H1 (cell line): ENCODE measurements at regions not wholly inside any gene's neighbourhood (a gene's known extent, or its start where the extent isn't known, plus 50 kb on each side); places are given as distances from the start of the nearest gene placed in this dataset.

Source experiments
- CTCF ChIA-PET: fragments of 300-600 bp; sonication (Branson Sonifier 250); formaldehyde crosslinking; loops from one replicate; lab custom pipeline; 2021; ENCODE audit not compliant: partially characterized antibody; lab: Charles Lee
- POLR2A ChIA-PET: fragments of 300-600 bp; sonication (Branson Sonifier 250); formaldehyde crosslinking; loops from one replicate; lab custom pipeline; 2021; ENCODE audit warnings: inconsistent platforms; ENCODE audit not compliant: partially characterized antibody; lab: Charles Lee
- DNase-seq, 2 experiments: peaks; one replicate each; pipeline versions ENCODE4 v3.0.0 to v3.0.0-alpha.2; 2010 to 2022; ENCODE audit warnings: low spot score in 2 of 2, low read depth in 1 of 2, mixed read lengths in 1 of 2
- FAIRE-seq: peaks from 2 replicates; lab custom pipeline; 2011; peaks lifted over from hg19 to GRCh38; lab: Jason Lieb, UNC
- H2AFZ ChIP-seq: 2 replicates; pipeline ENCODE4 v1.8.1; 2012; ENCODE audit warnings: low read length, inconsistent platforms
- H2AK5ac ChIP-seq: 2 replicates; pipeline ENCODE4 v1.6.1; 2013; ENCODE audit warnings: low read depth, low read length
- H2BK120ac ChIP-seq: replicated peaks from 2 replicates; pipeline ENCODE3; 2013; ENCODE audit warnings: low read depth, low read length, inconsistent platforms
- H2BK12ac ChIP-seq: 2 replicates; pipeline ENCODE4 v1.6.1; 2013; ENCODE audit warnings: low read depth, low read length
- H2BK15ac ChIP-seq: 2 replicates; pipeline ENCODE4 v1.6.1; 2013; ENCODE audit warnings: low read length
- H2BK20ac ChIP-seq: 2 replicates; pipeline ENCODE4 v1.6.1; 2013; ENCODE audit warnings: low read length
- H2BK5ac ChIP-seq: 2 replicates; pipeline ENCODE4 v1.6.1; 2013; ENCODE audit warnings: low read depth, low read length
- H3K14ac ChIP-seq: 2 replicates; pipeline ENCODE4 v1.6.1; 2013; ENCODE audit warnings: inconsistent platforms; ENCODE audit not compliant: insufficient read length
- H3K18ac ChIP-seq: 2 replicates; pipeline ENCODE4 v1.6.1; 2013; ENCODE audit warnings: low read length; ENCODE audit errors: extremely low read depth
- H3K23ac ChIP-seq: 2 replicates; pipeline ENCODE4 v1.6.1; 2013; ENCODE audit warnings: inconsistent platforms; ENCODE audit not compliant: insufficient read length
- H3K23me2 ChIP-seq: 2 replicates; pipeline ENCODE4 v1.6.1; 2013; ENCODE audit warnings: low read depth, low read length
- H3K27ac ChIP-seq: 2 replicates; pipeline ENCODE4 v1.6.1; 2011; ENCODE audit warnings: low read depth, low read length, inconsistent platforms
- H3K27me3 ChIP-seq, 4 experiments: replicated peaks in 1 of 4; 1 replicate in 1 of 4; 2 replicates in 3 of 4; pipeline versions ENCODE4 v1.6.1 to v1.8.1; 2011 to 2013; ENCODE audit warnings: low read length in 3 of 4, mild to moderate bottlenecking in 3 of 4, inconsistent platforms in 2 of 4, mixed read lengths in 2 of 4, moderate library complexity in 1 of 4; ENCODE audit not compliant: control insufficient read depth in 3 of 4, insufficient read depth in 3 of 4; ENCODE audit errors: extremely low read depth in 1 of 4
- H3K36me3 ChIP-seq, 4 experiments: 2 replicates each; pipeline versions ENCODE4 v1.6.1 to v1.8.1; 2011 to 2013; ENCODE audit warnings: mild to moderate bottlenecking in 4 of 4, low read length in 3 of 4, moderate library complexity in 2 of 4, control low read depth in 1 of 4, inconsistent platforms in 1 of 4; ENCODE audit not compliant: insufficient read depth in 4 of 4, control insufficient read depth in 2 of 4
- H3K4ac ChIP-seq: replicated peaks from 2 replicates; pipeline ENCODE3; 2013; ENCODE audit warnings: low read length, low read depth, mixed read lengths, inconsistent platforms; ENCODE audit not compliant: insufficient read length
- H3K4me1 ChIP-seq, 4 experiments: replicated peaks in 1 of 4; 1 replicate in 1 of 4; 2 replicates in 3 of 4; pipeline versions ENCODE4 v1.6.1 to v1.8.1; 2011 to 2013; ENCODE audit warnings: low read length in 3 of 4, inconsistent platforms in 2 of 4, mixed read lengths in 1 of 4; ENCODE audit not compliant: insufficient read depth in 4 of 4, control insufficient read depth in 3 of 4
- H3K4me2 ChIP-seq, 2 experiments: 2 replicates each; pipeline versions ENCODE4 v1.6.1 to v1.8.1; 2011 to 2013; ENCODE audit warnings: low read depth in 2 of 2, low read length in 2 of 2, control low read depth in 1 of 2, inconsistent platforms in 1 of 2, mild to moderate bottlenecking in 1 of 2; ENCODE audit not compliant: insufficient read depth in 1 of 2
- H3K4me3 ChIP-seq, 4 experiments: fragments of 200-600, 300-600 bp in 1 of 4; sonication (generic), shearing (Covaris generic), sonication (Bioruptor Twin) in 1 of 4; 2 replicates each; pipeline versions ENCODE4 v1.5.1 to v1.8.1; 2011 to 2016; ENCODE audit warnings: low read length in 4 of 4, low read depth in 3 of 4, control low read depth in 2 of 4, inconsistent platforms in 2 of 4, mild to moderate bottlenecking in 2 of 4, mixed read lengths in 1 of 4, moderate library complexity in 1 of 4; ENCODE audit not compliant: insufficient read depth in 2 of 4; ENCODE audit errors: extremely low read depth in 1 of 4
- H3K56ac ChIP-seq: replicated peaks from 2 replicates; pipeline ENCODE3; 2013; ENCODE audit warnings: low read depth, mild to moderate bottlenecking, mixed read lengths, low read length, inconsistent platforms; ENCODE audit not compliant: insufficient read length
- H3K79me1 ChIP-seq: 2 replicates; pipeline ENCODE4 v1.6.1; 2013; ENCODE audit warnings: low read depth, low read length, control low read depth
- H3K79me2 ChIP-seq, 2 experiments: 2 replicates each; pipeline versions ENCODE4 v1.6.1 to v1.8.1; 2012 to 2013; ENCODE audit warnings: low read length in 2 of 2, mild to moderate bottlenecking in 2 of 2, inconsistent platforms in 1 of 2; ENCODE audit not compliant: insufficient read depth in 2 of 2, control insufficient read depth in 1 of 2
- H3K9ac ChIP-seq, 4 experiments: replicated peaks in 1 of 4; 1 replicate in 1 of 4; 2 replicates in 3 of 4; pipeline versions ENCODE4 v1.6.1 to v1.8.1; 2011 to 2013; ENCODE audit warnings: low read depth in 3 of 4, low read length in 3 of 4, control low read depth in 2 of 4, mild to moderate bottlenecking in 2 of 4, moderate library complexity in 2 of 4, inconsistent platforms in 1 of 4; ENCODE audit errors: extremely low read depth in 1 of 4
- H3K9me3 ChIP-seq, 2 experiments: 2 replicates each; pipeline versions ENCODE4 v1.6.1 to v1.8.1; 2012 to 2013; ENCODE audit warnings: mild to moderate bottlenecking in 2 of 2, moderate library complexity in 2 of 2, control low read depth in 1 of 2, inconsistent platforms in 1 of 2, low read depth in 1 of 2, low read length in 1 of 2, mixed read lengths in 1 of 2; ENCODE audit not compliant: insufficient read depth in 2 of 2
- H4K20me1 ChIP-seq, 2 experiments: replicated peaks in 1 of 2; 2 replicates each; pipeline versions ENCODE3 to v1.8.1; 2011 to 2013; ENCODE audit warnings: inconsistent platforms in 2 of 2, low read length in 2 of 2, mild to moderate bottlenecking in 1 of 2; ENCODE audit not compliant: insufficient read depth in 2 of 2, control insufficient read depth in 1 of 2
- H4K5ac ChIP-seq: 2 replicates; pipeline ENCODE4 v1.6.1; 2013; ENCODE audit warnings: low read length, low read depth, mixed read lengths, inconsistent platforms; ENCODE audit not compliant: insufficient read length
- H4K8ac ChIP-seq: 2 replicates; pipeline ENCODE4 v1.8.0; 2013; ENCODE audit warnings: mild to moderate bottlenecking, moderate library complexity, low read length, inconsistent platforms; ENCODE audit not compliant: insufficient read depth; ENCODE audit errors: extremely low read depth
- H4K91ac ChIP-seq: replicated peaks from 2 replicates; pipeline ENCODE3; 2013; ENCODE audit warnings: low read length, mixed read lengths, inconsistent platforms; ENCODE audit not compliant: insufficient read length
- CBX5 ChIP-seq: fragments of 300-800, 300-1000 bp; sonication (generic); IDR thresholded peaks from 2 replicates; pipeline ENCODE4 v1.7.1; 2016; ENCODE audit warnings: antibody characterized with exemption, low read length, low read depth
- FOSL1 ChIP-seq: IDR thresholded peaks from 2 replicates; pipeline ENCODE4 v1.6.1; 2011; ENCODE audit warnings: mild to moderate bottlenecking, low read depth, low read length, moderate library complexity; ENCODE audit not compliant: insufficient read depth
- SP4 ChIP-seq: IDR thresholded peaks from 2 replicates; pipeline ENCODE4 v1.6.1; 2012; ENCODE audit warnings: low read length, inconsistent platforms
- SUZ12 ChIP-seq: fragments of 200-600 bp; sonication (generic); IDR thresholded peaks from 2 replicates; pipeline ENCODE4 v1.6.1; 2012; ENCODE audit warnings: mild to moderate bottlenecking, inconsistent platforms, low read length, moderate library complexity, mixed read lengths
- YY1 ChIP-seq: IDR thresholded peaks from 2 replicates; pipeline ENCODE4 v1.6.1; 2011; ENCODE audit warnings: low read depth, mild to moderate bottlenecking, low read length
- WGBS, 2 experiments: shearing (Covaris generic) in 1 of 2; methylation state at CpG; one replicate each; pipeline versions ENCODE4 v1.1.6 to v1.1.7; 2013 to 2015; ENCODE audit warnings: low lambda C conversion rate in 2 of 2, mixed read lengths in 2 of 2, inconsistent platforms in 1 of 2, low coverage in 1 of 2, missing lambda C conversion rate in 1 of 2; ENCODE audit not compliant: insufficient replicate concordance in 2 of 2, insufficient coverage in 1 of 2, insufficient read length in 1 of 2; ENCODE audit errors: extremely low coverage in 1 of 2, missing lambda C conversion rate in 1 of 2; 5-methylcytosine and 5-hydroxymethylcytosine counted together
- TF ChIP-seq, protein P1 (sequence below): IDR thresholded peaks from 2 replicates; pipeline ENCODE4 v1.6.1; 2012; ENCODE audit warnings: inconsistent platforms

DNA sequence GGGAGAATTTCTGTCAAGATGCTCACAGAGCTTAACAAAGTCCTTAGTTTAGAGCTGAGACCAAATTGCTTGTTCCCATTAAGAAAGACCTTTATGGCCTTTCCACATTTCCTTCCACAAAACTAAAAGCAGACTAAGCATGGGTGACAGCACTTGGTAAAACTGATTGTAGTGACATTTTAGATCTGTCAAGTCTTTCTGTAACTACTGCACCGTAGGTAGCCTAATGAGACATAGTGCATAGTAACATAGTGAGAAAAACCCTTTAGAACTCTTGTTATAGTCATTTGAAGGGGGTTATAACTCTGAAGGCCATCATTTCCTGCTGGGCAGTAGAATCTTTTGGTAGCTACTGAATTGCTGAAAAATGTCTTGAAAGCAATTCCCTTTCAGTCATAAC, 990.9 kb upstream of the CNTN5 start:
- FAIRE-seq (no peak), DNase-seq (no peak)
- H3K4me1 ChIP-seq = no peaks in the 10 kb centered on the region
- H2BK15ac ChIP-seq = no peak overlapping the region
- no peak overlapping the region for H3K23ac ChIP-seq
- H4K5ac ChIP-seq = no peak overlapping the region
- no peak overlapping the region for H3K56ac ChIP-seq
- no peak overlapping the region for H3K14ac ChIP-seq
- H3K27ac ChIP-seq = no peak overlapping the region
- no peak overlapping the region for H2BK120ac ChIP-seq
- no peak overlapping the region for H3K4me2 ChIP-seq
- H3K23me2 ChIP-seq = no peaks in the 10 kb centered on the region
- no peak overlapping the region for H3K18ac ChIP-seq
- H2AK5ac ChIP-seq = no peak overlapping the region
- no peak overlapping the region for H3K9ac ChIP-seq
- H3K79me1 ChIP-seq = no peaks in the 10 kb centered on the region
- no peaks in the 10 kb centered on the region for H4K20me1 ChIP-seq
- H4K8ac ChIP-seq = no peak overlapping the region
- H2BK5ac ChIP-seq = no peak overlapping the region
- H3K4ac ChIP-seq = no peak overlapping the region
- POLR2A ChIA-PET = no interaction called here
- 0 out of 4 replicates have a peak, but pooled peaks cover 0 to 4% of the 10 kb centered on the region in 2 experiments for H3K9me3 ChIP-seq
- 91% methylated on average over 1 of the region's 1 CpG; no CpG with 5 or more reads in 1 of the 2 experiments for WGBS, 2 experiments
- no peak overlapping the region for H3K4me3 ChIP-seq
- no peaks in the 10 kb centered on the region for H3K79me2 ChIP-seq
- H2AFZ ChIP-seq = no peak overlapping the region
- CTCF ChIA-PET = no interaction called here
- no peak overlapping the region for H4K91ac ChIP-seq
- no peaks in the 10 kb centered on the region for H3K36me3 ChIP-seq
- no peak overlapping the region for H2BK20ac ChIP-seq
- no peaks in the 10 kb centered on the region for H3K27me3 ChIP-seq
- H2BK12ac ChIP-seq = no peak overlapping the region
- no peak for TF ChIP-seq SP4
- no peak for TF ChIP-seq SUZ12
- TF ChIP-seq, protein P1, sequence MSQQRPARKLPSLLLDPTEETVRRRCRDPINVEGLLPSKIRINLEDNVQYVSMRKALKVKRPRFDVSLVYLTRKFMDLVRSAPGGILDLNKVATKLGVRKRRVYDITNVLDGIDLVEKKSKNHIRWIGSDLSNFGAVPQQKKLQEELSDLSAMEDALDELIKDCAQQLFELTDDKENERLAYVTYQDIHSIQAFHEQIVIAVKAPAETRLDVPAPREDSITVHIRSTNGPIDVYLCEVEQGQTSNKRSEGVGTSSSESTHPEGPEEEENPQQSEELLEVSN = no peak
- no peak for TF ChIP-seq CBX5
- TF ChIP-seq FOSL1 = no peak
- TF ChIP-seq YY1 = no peak
